Suppressor macrophage (primary cell): ENCODE measurements at regions not wholly inside any gene's neighbourhood (a gene's known extent, or its start where the extent isn't known, plus 50 kb on each side); places are given as distances from the start of the nearest gene placed in this dataset.
"Not testable (repeated sequence)": the region's sequence is repeated elsewhere in the genome, so short reads cannot be mapped to it uniquely, and the experiment has no call there.

Experiments
- DNase-seq, 4 experiments: peaks; one replicate each; pipeline ENCODE4 v3.0.0-alpha.2; 2020 to 2022

- no peak for DNase-seq
Observed at GRCh38 chr7:63106506-63107388, 891.9 kb upstream of the ZNF722 start.

- DNase-seq = not testable (repeated sequence)
Observed at GRCh38 chr7:63111511-63111910, 887.1 kb upstream of the ZNF722 start.

GRCh38 chr7:63112764-63113712 lies 885.6 kb upstream of the ZNF722 start:
- no peak for DNase-seq

- no peak for DNase-seq
Observed at GRCh38 chr7:63113713-63114285, 884.9 kb upstream of the ZNF722 start.

- DNase-seq = no peak
Observed at GRCh38 chr7:63114371-63114985, 884.2 kb upstream of the ZNF722 start.
